Adrenal gland (tissue), 9 donors: ENCODE measurements at regions not wholly inside any gene's neighbourhood (a gene's known extent, or its start where the extent isn't known, plus 50 kb on each side); places are given as distances from the start of the nearest gene placed in this dataset.

ENCODE experiments used
- DNase-seq, 7 donors: peaks; one replicate each; pipeline ENCODE4 v3.0.0-alpha.2; 2019 to 2020
- H3K27ac ChIP-seq, 5 donors: fragments of 200-600 bp; sonication (generic) in 4 of 5; 1 replicate in 3 of 5; 2 replicates in 2 of 5; pipeline versions ENCODE4 v1.5.1 to v1.8.0; 2016 to 2020; ENCODE audit warnings: mild to moderate bottlenecking in 1 of 5
- H3K27me3 ChIP-seq: fragments of 200-600 bp; 2 replicates; pipeline ENCODE4 v1.8.0; 2021
- H3K36me3 ChIP-seq, 2 donors: fragments of 200-600 bp; replicated peaks in 1 of 2; 1 replicate in 1 of 2; 2 replicates in 1 of 2; pipeline versions ENCODE4 v1.5.1 to v1.8.0; 2018 to 2022
- H3K4me1 ChIP-seq, 2 donors: fragments of 200-600 bp; replicated peaks in 1 of 2; 1 replicate in 1 of 2; 2 replicates in 1 of 2; pipeline versions ENCODE4 v1.5.1 to v1.8.0; 2018 to 2021
- H3K4me3 ChIP-seq, 4 donors: fragments of 200-600 bp; sonication (generic) in 3 of 4; one replicate each; pipeline ENCODE4 v1.5.1; 2016 to 2018
- H3K9me3 ChIP-seq, 3 donors: fragments of 200-600 bp; sonication (generic) in 1 of 3; replicated peaks in 1 of 3; 1 replicate in 2 of 3; 2 replicates in 1 of 3; pipeline versions ENCODE4 v1.5.1 to v1.8.0; 2016 to 2021
- POLR2A ChIP-seq, 2 donors: fragments of 450-650 bp; IDR thresholded peaks; one replicate each; pipeline ENCODE4 v1.6.1; 2017; ENCODE audit warnings: antibody characterized with exemption in 2 of 2, mild to moderate bottlenecking in 2 of 2, moderate library complexity in 1 of 2
- WGBS, 4 donors: extraction: QIAGEN DNeasy Blood & Tissue Kit in 2 of 4; methylation state at CpG; one replicate each; pipeline versions ENCODE4 v1.1.5 to v1.1.7; 2013 to 2017; 5-methylcytosine and 5-hydroxymethylcytosine counted together
- intact Hi-C, 2 donors: fragments of 100-400 bp; cut with DNase I; formaldehyde crosslinking; loops; one replicate each; pipeline versions ENCODE4 v1.14.1 to v1.15.0; 2022 to 2023
- TF ChIP-seq, protein P1 (sequence below), 6 experiments: fragments of 450-650 bp in 4 of 6; fragments of 200-600 bp in 2 of 6; sonication (generic) in 1 of 6; IDR thresholded peaks; 1 replicate in 5 of 6; 2 replicates in 1 of 6; pipeline versions ENCODE4 v1.5.1 to v1.8.0; 2016 to 2021; ENCODE audit warnings: antibody characterized with exemption in 6 of 6, mild to moderate bottlenecking in 2 of 6, moderate library complexity in 1 of 6
- donor health status: healthy with polysubstance abuse.
- donor health status: Bipolar disorder and iron deficiency.
- donor health status: DM: yes; HTN: yes; CAD: no.
- donor health status: DM: no; HTN: no; CAD: no.
- donor health status: DM: no; HTN: no; CAD: no.

DNA sequence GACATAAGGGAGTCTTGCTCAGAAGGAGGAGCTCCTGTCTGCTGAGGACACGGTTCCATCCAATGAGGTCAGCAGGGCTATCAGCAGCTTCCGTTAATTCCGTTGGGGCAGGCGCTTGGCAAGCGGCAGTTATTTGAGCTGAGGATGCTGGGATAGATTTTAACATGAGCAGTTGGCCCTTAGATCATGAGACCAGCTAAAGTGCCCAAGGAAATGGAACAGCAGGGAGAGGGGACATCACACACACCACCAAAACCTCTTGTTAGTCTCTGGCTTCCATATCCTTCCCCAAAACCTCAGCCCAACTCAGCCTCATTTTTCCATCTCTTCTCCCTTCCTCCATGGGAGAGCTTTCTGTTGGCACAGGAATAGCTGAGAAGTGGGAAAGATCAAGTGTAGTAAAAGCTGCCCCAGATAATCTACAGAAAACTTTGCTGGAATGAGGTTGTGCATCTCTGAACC is 138.7 kb upstream of the PZP start:
- intact Hi-C loops, result no loop called here
- DNase-seq, result no peak
- Histone ChIP-seq H3K9me3 (no peaks in the 10 kb centered on the region), H3K36me3 (no peaks in the 10 kb centered on the region), H3K4me1 (no peaks in the 10 kb centered on the region), H3K27ac (no peak overlapping the region), H3K4me3 (no peak overlapping the region), H3K27me3 (no peaks in the 10 kb centered on the region)
- TF ChIP-seq, protein P1, sequence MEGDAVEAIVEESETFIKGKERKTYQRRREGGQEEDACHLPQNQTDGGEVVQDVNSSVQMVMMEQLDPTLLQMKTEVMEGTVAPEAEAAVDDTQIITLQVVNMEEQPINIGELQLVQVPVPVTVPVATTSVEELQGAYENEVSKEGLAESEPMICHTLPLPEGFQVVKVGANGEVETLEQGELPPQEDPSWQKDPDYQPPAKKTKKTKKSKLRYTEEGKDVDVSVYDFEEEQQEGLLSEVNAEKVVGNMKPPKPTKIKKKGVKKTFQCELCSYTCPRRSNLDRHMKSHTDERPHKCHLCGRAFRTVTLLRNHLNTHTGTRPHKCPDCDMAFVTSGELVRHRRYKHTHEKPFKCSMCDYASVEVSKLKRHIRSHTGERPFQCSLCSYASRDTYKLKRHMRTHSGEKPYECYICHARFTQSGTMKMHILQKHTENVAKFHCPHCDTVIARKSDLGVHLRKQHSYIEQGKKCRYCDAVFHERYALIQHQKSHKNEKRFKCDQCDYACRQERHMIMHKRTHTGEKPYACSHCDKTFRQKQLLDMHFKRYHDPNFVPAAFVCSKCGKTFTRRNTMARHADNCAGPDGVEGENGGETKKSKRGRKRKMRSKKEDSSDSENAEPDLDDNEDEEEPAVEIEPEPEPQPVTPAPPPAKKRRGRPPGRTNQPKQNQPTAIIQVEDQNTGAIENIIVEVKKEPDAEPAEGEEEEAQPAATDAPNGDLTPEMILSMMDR (IDR thresholded peaks at IDR 0.05), result no peak
- no peak for TF ChIP-seq POLR2A (IDR thresholded peaks at IDR 0.05)
- 66 to 86% (median 68%) methylated on average over 4 to 5 of the region's 5 CpGs for WGBS, 4 donors

DNA sequence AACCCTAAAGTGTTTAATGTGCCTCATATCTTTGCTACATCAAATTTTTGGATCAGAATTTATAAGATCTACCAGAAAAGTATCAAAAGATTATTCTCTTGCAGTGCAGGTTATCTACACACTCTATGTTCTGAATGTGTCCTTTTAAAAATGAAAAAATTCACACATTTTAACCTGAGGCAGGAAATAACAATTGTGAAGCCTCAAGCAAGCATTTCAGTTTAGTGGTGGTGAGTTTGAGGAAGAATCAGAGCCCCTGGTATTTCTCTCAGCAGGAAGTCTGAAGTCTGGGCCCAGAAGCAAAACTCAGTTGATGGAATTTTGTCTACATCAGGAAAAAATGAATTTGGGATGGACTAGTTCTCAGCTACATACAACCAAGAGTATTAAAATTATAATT is 137.0 kb upstream of the PZP start:
- no peaks in the 10 kb centered on the region for H3K36me3 ChIP-seq
- H3K4me3 ChIP-seq, result no peak overlapping the region
- no peak for DNase-seq
- intact Hi-C loops, result no loop called here
- no peaks in the 10 kb centered on the region for H3K9me3 ChIP-seq
- H3K27me3 ChIP-seq, result no peaks in the 10 kb centered on the region
- no peak overlapping the region for H3K27ac ChIP-seq
- H3K4me1 ChIP-seq, result no peaks in the 10 kb centered on the region
- TF ChIP-seq, protein P1 (IDR thresholded peaks at IDR 0.05), result no peak
- TF ChIP-seq POLR2A (IDR thresholded peaks at IDR 0.05), result no peak

DNA sequence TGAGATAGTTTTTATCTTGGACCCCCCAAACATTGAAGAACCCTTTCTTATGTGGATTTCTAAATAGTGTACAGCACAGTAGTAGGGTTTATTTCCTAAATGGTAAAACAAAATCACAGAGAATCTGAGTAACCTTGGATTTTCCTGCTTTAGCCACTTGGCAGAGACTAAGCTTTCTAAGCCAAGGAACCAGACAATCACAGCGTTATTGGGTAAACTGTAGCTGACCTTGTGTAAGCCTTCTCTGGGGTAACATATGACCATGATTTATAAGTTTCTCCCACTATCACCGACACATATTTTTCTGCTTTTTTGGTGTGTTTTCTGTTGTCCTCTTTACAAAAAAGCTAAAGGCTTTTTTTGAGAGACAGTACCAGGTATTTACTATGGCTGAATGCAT is 136.3 kb upstream of the PZP start:
- no peaks in the 10 kb centered on the region for H3K4me1 ChIP-seq
- TF ChIP-seq, protein P1 (IDR thresholded peaks at IDR 0.05), result no peak
- TF ChIP-seq POLR2A (IDR thresholded peaks at IDR 0.05), result no peak
- intact Hi-C loops, result no loop called here
- WGBS, 4 donors, result 22 to 42% (median 24%) methylated on average over 2 of the region's 2 CpGs
- H3K9me3 ChIP-seq, result no peaks in the 10 kb centered on the region
- H3K27me3 ChIP-seq, result no peaks in the 10 kb centered on the region
- H3K27ac ChIP-seq, result no peak overlapping the region
- H3K36me3 ChIP-seq, result no peaks in the 10 kb centered on the region
- no peak overlapping the region for H3K4me3 ChIP-seq
- DNase-seq, result peak in 2 of 7 donors; percentile 26 to 41

DNA sequence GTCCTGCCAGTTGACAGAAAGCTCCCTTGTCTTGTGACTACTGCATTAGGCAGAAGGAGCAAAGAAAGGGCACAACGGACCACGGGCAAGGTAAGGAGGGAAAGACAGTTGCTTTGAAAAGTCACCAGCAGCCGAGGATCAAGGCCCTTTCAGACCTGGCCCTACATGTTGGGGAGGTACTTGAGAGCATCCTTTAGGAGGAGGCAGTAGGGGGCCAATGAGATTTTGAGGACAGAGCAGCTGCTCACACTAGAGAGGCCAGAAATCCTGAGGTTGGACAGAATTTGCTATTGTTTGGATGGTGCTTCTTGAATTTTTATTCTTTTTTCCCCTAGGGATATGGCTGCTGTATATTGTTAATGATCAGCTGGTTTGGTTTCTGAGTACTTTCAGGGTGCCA is 135.5 kb upstream of the PZP start:
- 67 to 82% (median 74%) methylated on average over 3 of the region's 3 CpGs for WGBS, 4 donors
- H3K4me1 ChIP-seq, result no peaks in the 10 kb centered on the region
- H3K27ac ChIP-seq, result no peak overlapping the region
- no peak for DNase-seq
- no peaks in the 10 kb centered on the region for H3K9me3 ChIP-seq
- intact Hi-C loops, result no loop called here
- no peaks in the 10 kb centered on the region for H3K36me3 ChIP-seq
- no peak overlapping the region for H3K4me3 ChIP-seq
- no peaks in the 10 kb centered on the region for H3K27me3 ChIP-seq
- TF ChIP-seq POLR2A (IDR thresholded peaks at IDR 0.05), result no peak
- TF ChIP-seq, protein P1 (IDR thresholded peaks at IDR 0.05), result no peak
